DND-41 (cell line): ENCODE measurements at regions not wholly inside any gene's neighbourhood (a gene's known extent, or its start where the extent isn't known, plus 50 kb on each side); places are given as distances from the start of the nearest gene placed in this dataset.

Experiments used
- CTCF ChIP-seq: IDR thresholded peaks from 2 replicates; pipeline ENCODE4 v1.5.1; 2012; ENCODE audit warnings: borderline replicate concordance, low read length, moderate library complexity, mild to moderate bottlenecking; ENCODE audit not compliant: poor library complexity, severe bottlenecking; ENCODE audit errors: extremely low read depth
- EZH2 ChIP-seq: IDR thresholded peaks from 3 replicates; pipeline ENCODE4 v1.6.1; 2012; ENCODE audit warnings: borderline replicate concordance, low read depth, mild to moderate bottlenecking, moderate library complexity, low read length, inconsistent platforms; ENCODE audit not compliant: severe bottlenecking

GRCh38 chr1:239826736-239827135, 264.9 kb upstream of the FMN2 start:
- TF ChIP-seq CTCF (no peak), EZH2 (no peak)
